Duodenal mucosa (tissue), 2 donors: ENCODE measurements at regions not wholly inside any gene's neighbourhood (a gene's known extent, or its start where the extent isn't known, plus 50 kb on each side); places are given as distances from the start of the nearest gene placed in this dataset.
"Not testable (repeated sequence)": the region's sequence is repeated elsewhere in the genome, so short reads cannot be mapped to it uniquely, and the experiment has no call there.

Source experiments
- H3K27ac ChIP-seq: one replicate; pipeline ENCODE4 v1.7.0; 2013; ENCODE audit warnings: low read depth, low read length
- H3K27me3 ChIP-seq, 2 donors: one replicate each; pipeline ENCODE4 v1.7.0; 2013; ENCODE audit warnings: low read length in 2 of 2, control low read depth in 1 of 2; ENCODE audit not compliant: insufficient read depth in 2 of 2, control insufficient read depth in 1 of 2
- H3K36me3 ChIP-seq, 2 donors: one replicate each; pipeline ENCODE4 v1.7.0; 2013; ENCODE audit warnings: low read length in 2 of 2, control low read depth in 1 of 2; ENCODE audit not compliant: insufficient read depth in 2 of 2, control insufficient read depth in 1 of 2
- H3K4me1 ChIP-seq, 2 donors: one replicate each; pipeline ENCODE4 v1.7.0; 2013; ENCODE audit warnings: low read length in 2 of 2, control low read depth in 1 of 2; ENCODE audit not compliant: insufficient read depth in 2 of 2, control insufficient read depth in 1 of 2
- H3K4me3 ChIP-seq, 2 donors: one replicate each; pipeline ENCODE4 v1.7.0; 2013; ENCODE audit warnings: low read length in 2 of 2, low read depth in 1 of 2
- H3K9ac ChIP-seq, 2 donors: one replicate each; pipeline ENCODE4 v1.7.0; 2013; ENCODE audit warnings: low read length in 2 of 2, low read depth in 1 of 2
- H3K9me3 ChIP-seq, 2 donors: one replicate each; pipeline ENCODE4 v1.7.0; 2013; ENCODE audit warnings: low read length in 2 of 2, control low read depth in 1 of 2; ENCODE audit not compliant: control insufficient read depth in 1 of 2

GRCh38 chr2:146720170-146720569, 1124.7 kb upstream of the ACVR2A start:
- Histone ChIP-seq H3K9ac (no peak overlapping the region), H3K4me1 (no peaks in the 10 kb centered on the region), H3K27ac (no peak overlapping the region)

GRCh38 chr2:146716591-146716990, 1128.2 kb upstream of the ACVR2A start:
- Histone ChIP-seq H3K36me3 (no peaks in the 10 kb centered on the region), H3K4me1 (no peaks in the 10 kb centered on the region)

More at GRCh38 chr2:146720170-146720569, 1124.7 kb upstream of the ACVR2A start:
- Histone ChIP-seq H3K9me3 (peaks cover 0 to 8% of the 10 kb centered on the region in 2 donors), H3K4me3 (no peak overlapping the region), H3K27me3 (no peaks in the 10 kb centered on the region), H3K36me3 (no peaks in the 10 kb centered on the region)

GRCh38 chr2:146709004-146709403, 1135.8 kb upstream of the ACVR2A start:
- Histone ChIP-seq H3K4me3 (no peak overlapping the region), H3K27ac (no peak overlapping the region), H3K9me3 (no peaks in the 10 kb centered on the region), H3K4me1 (no peaks in the 10 kb centered on the region), H3K9ac (no peak overlapping the region), H3K36me3 (no peaks in the 10 kb centered on the region), H3K27me3 (no peaks in the 10 kb centered on the region)

More at GRCh38 chr2:146716591-146716990, 1128.2 kb upstream of the ACVR2A start:
- H3K9me3 ChIP-seq = peaks cover 0 to 8% of the 10 kb centered on the region in 2 donors
- no peak overlapping the region for H3K27ac ChIP-seq
- H3K9ac ChIP-seq = no peak overlapping the region
- no peaks in the 10 kb centered on the region for H3K27me3 ChIP-seq
- H3K4me3 ChIP-seq = no peak overlapping the region

GRCh38 chr2:146701183-146701582, 1143.6 kb upstream of the ACVR2A start:
- Histone ChIP-seq H3K9ac (no peak overlapping the region), H3K9me3 (no peaks in the 10 kb centered on the region), H3K4me3 (no peak overlapping the region), H3K4me1 (no peaks in the 10 kb centered on the region), H3K27me3 (no peaks in the 10 kb centered on the region), H3K36me3 (no peaks in the 10 kb centered on the region), H3K27ac (no peak overlapping the region)

- Histone ChIP-seq H3K4me3 (no peak overlapping the region), H3K4me1 (no peaks in the 10 kb centered on the region), H3K27me3 (no peaks in the 10 kb centered on the region), H3K9me3 (no peaks in the 10 kb centered on the region), H3K36me3 (no peaks in the 10 kb centered on the region), H3K27ac (no peak overlapping the region), H3K9ac (no peak overlapping the region)
Observed at GRCh38 chr2:146697307-146697706, 1147.5 kb upstream of the ACVR2A start.

GRCh38 chr2:146696787-146697186, 1148.0 kb upstream of the ACVR2A start:
- H3K9ac ChIP-seq, H3K9me3 ChIP-seq, H3K4me1 ChIP-seq: not testable (repeated sequence)

GRCh38 chr2:146681991-146682390, 1162.8 kb upstream of the ACVR2A start:
- Histone ChIP-seq H3K27ac (no peak overlapping the region), H3K27me3 (no peaks in the 10 kb centered on the region), H3K4me3 (no peak overlapping the region), H3K36me3 (no peaks in the 10 kb centered on the region), H3K9ac (no peak overlapping the region), H3K4me1 (no peaks in the 10 kb centered on the region), H3K9me3 (no peaks in the 10 kb centered on the region)

More at GRCh38 chr2:146696787-146697186, 1148.0 kb upstream of the ACVR2A start:
- not testable (repeated sequence) for H3K36me3 ChIP-seq, H3K27me3 ChIP-seq, H3K4me3 ChIP-seq, H3K27ac ChIP-seq

GRCh38 chr2:146678516-146678915, 1166.3 kb upstream of the ACVR2A start:
- no peaks in the 10 kb centered on the region for H3K27me3 ChIP-seq
- no peaks in the 10 kb centered on the region for H3K36me3 ChIP-seq
- no peaks in the 10 kb centered on the region for H3K9me3 ChIP-seq
- H3K9ac ChIP-seq = no peak overlapping the region
- no peaks in the 10 kb centered on the region for H3K4me1 ChIP-seq
- H3K27ac ChIP-seq = no peak overlapping the region
- no peak overlapping the region for H3K4me3 ChIP-seq

- Histone ChIP-seq H3K4me3 (no peak overlapping the region), H3K4me1 (no peaks in the 10 kb centered on the region), H3K9me3 (no peaks in the 10 kb centered on the region), H3K9ac (no peak overlapping the region), H3K27ac (no peak overlapping the region), H3K27me3 (no peaks in the 10 kb centered on the region), H3K36me3 (no peaks in the 10 kb centered on the region)
Observed at GRCh38 chr2:146677280-146677679, 1167.5 kb upstream of the ACVR2A start.

GRCh38 chr2:146669735-146670134, 1175.1 kb upstream of the ACVR2A start:
- no peak overlapping the region for H3K9ac ChIP-seq
- H3K27me3 ChIP-seq = no peaks in the 10 kb centered on the region
- no peak overlapping the region for H3K27ac ChIP-seq
- H3K9me3 ChIP-seq = no peaks in the 10 kb centered on the region
- no peaks in the 10 kb centered on the region for H3K4me1 ChIP-seq
- H3K4me3 ChIP-seq = no peak overlapping the region
- no peaks in the 10 kb centered on the region for H3K36me3 ChIP-seq

GRCh38 chr2:146666340-146666739, 1178.5 kb upstream of the ACVR2A start:
- Histone ChIP-seq H3K27ac (no peak overlapping the region), H3K36me3 (no peaks in the 10 kb centered on the region), H3K4me3 (no peak overlapping the region), H3K4me1 (no peaks in the 10 kb centered on the region), H3K9ac (no peak overlapping the region), H3K27me3 (no peaks in the 10 kb centered on the region), H3K9me3 (no peaks in the 10 kb centered on the region)
